ENCODE measurements at regions not wholly inside any gene's neighbourhood (a gene's known extent, or its start where the extent isn't known, plus 50 kb on each side); places are given as distances from the start of the nearest gene placed in this dataset.

DNA sequence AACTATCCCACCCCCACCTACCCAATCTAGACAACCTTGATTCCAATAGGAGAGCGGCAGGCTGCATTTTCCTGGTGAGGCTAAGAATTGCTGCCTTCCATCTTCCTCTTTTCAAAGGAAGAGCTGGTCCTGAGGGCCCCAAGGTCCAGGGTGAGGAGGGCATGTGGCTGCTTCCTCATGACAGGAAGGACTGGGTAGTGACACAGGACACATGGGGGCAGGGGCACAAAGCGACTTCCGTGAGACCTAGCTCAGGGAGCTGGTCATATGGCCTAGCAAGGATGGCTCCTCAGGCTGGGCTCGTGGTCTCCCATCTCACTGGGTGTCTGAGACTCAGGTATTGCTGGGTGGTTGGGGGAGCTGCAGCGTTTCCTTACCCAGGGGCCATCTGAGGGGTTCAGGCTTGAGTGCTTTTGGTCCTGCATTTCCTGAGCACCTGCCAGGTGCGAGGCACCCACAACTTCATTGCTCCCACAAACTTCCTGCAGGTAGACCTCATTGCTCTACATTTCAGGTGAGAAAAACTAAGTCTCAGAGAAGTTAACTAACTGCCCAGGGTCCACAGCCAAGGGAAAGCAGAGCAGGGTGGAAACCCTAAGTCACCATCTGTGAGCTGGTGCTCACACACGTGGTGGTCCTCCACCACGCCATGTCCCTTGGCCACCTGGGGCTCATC, 160.0 kb upstream of the TLE3 start:
- Histone ChIP-seq H3K9me3 (no peaks in the 10 kb centered on the region), H3K4me3 (no peak overlapping the region), H3K4me1 (peaks cover 7% of the 10 kb centered on the region), H3K27me3 (no peaks in the 10 kb centered on the region), H3K36me3 (ENCODE audit: low read depth, missing control alignments) (no peaks in the 10 kb centered on the region), H3K27ac (no peak overlapping the region)
- TF ChIP-seq POLR2A (IDR thresholded peaks at IDR 0.05), result no peak
- TF ChIP-seq, protein P1, sequence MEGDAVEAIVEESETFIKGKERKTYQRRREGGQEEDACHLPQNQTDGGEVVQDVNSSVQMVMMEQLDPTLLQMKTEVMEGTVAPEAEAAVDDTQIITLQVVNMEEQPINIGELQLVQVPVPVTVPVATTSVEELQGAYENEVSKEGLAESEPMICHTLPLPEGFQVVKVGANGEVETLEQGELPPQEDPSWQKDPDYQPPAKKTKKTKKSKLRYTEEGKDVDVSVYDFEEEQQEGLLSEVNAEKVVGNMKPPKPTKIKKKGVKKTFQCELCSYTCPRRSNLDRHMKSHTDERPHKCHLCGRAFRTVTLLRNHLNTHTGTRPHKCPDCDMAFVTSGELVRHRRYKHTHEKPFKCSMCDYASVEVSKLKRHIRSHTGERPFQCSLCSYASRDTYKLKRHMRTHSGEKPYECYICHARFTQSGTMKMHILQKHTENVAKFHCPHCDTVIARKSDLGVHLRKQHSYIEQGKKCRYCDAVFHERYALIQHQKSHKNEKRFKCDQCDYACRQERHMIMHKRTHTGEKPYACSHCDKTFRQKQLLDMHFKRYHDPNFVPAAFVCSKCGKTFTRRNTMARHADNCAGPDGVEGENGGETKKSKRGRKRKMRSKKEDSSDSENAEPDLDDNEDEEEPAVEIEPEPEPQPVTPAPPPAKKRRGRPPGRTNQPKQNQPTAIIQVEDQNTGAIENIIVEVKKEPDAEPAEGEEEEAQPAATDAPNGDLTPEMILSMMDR (IDR thresholded peaks at IDR 0.05), result no peak
- intact Hi-C loops (cut with DNase I; ENCODE audit: low total_unique reads), result no loop called here
- no peak for DNase-seq
- 88 to 89% methylated on average over 7 to 8 of the region's 8 CpGs for WGBS, 2 donors

- Histone ChIP-seq H3K27me3 (no peaks in the 10 kb centered on the region), H3K4me1 (peaks cover 7% of the 10 kb centered on the region), H3K4me3 (no peak overlapping the region), H3K27ac (no peak overlapping the region), H3K9me3 (no peaks in the 10 kb centered on the region), H3K36me3 (ENCODE audit: low read depth, missing control alignments) (no peaks in the 10 kb centered on the region)
- intact Hi-C loops (cut with DNase I; ENCODE audit: low total_unique reads), result no loop called here
- TF ChIP-seq POLR2A (IDR thresholded peaks at IDR 0.05), result no peak
- TF ChIP-seq, protein P1 (IDR thresholded peaks at IDR 0.05), result no peak
- 85 to 90% methylated on average over 4 of the region's 4 CpGs for WGBS, 2 donors
- DNase-seq, result no peak
Measured at GRCh38 chr15:70257047-70257446, 159.3 kb upstream of the TLE3 start.

GRCh38 chr15:70254311-70254869, 156.7 kb upstream of the TLE3 start:
- Histone ChIP-seq H3K36me3 (ENCODE audit: low read depth, missing control alignments) (no peaks in the 10 kb centered on the region), H3K4me3 (no peak overlapping the region), H3K27me3 (no peaks in the 10 kb centered on the region), H3K27ac (no peak overlapping the region), H3K9me3 (no peaks in the 10 kb centered on the region), H3K4me1 (peaks cover 19% of the 10 kb centered on the region)
- WGBS, 2 donors, result 83 to 86% methylated on average over 19 of the region's 19 CpGs
- intact Hi-C loops (cut with DNase I; ENCODE audit: low total_unique reads), result no loop called here
- no peak for DNase-seq
- TF ChIP-seq, protein P1 (IDR thresholded peaks at IDR 0.05), result no peak
- no peak for TF ChIP-seq POLR2A (IDR thresholded peaks at IDR 0.05)

GRCh38 chr15:70253461-70254156, 155.9 kb upstream of the TLE3 start:
- no peak for DNase-seq

More at GRCh38 chr15:70253461-70254156, 155.9 kb upstream of the TLE3 start:
- Histone ChIP-seq H3K9me3 (no peaks in the 10 kb centered on the region), H3K27me3 (no peaks in the 10 kb centered on the region), H3K27ac (no peak overlapping the region), H3K36me3 (ENCODE audit: low read depth, missing control alignments) (no peaks in the 10 kb centered on the region), H3K4me3 (no peak overlapping the region), H3K4me1 (peaks cover 12% of the 10 kb centered on the region)
- intact Hi-C loops (cut with DNase I; ENCODE audit: low total_unique reads), result no loop called here
- 95 to 97% methylated on average over 11 of the region's 11 CpGs for WGBS, 2 donors
- no peak for TF ChIP-seq POLR2A (IDR thresholded peaks at IDR 0.05)
- TF ChIP-seq, protein P1 (IDR thresholded peaks at IDR 0.05), result no peak
